HG03045 (cell line): ENCODE measurements at regions not wholly inside any gene's neighbourhood (a gene's known extent, or its start where the extent isn't known, plus 50 kb on each side); places are given as distances from the start of the nearest gene placed in this dataset.
"Not testable (repeated sequence)": the region's sequence is repeated elsewhere in the genome, so short reads cannot be mapped to it uniquely, and the experiment has no call there.

ENCODE experiments used
- ATAC-seq: cut with Tn5 transposase; IDR thresholded peaks from one replicate; pipeline ENCODE4 v1.9.1; 2021; ENCODE audit warnings: mild to moderate bottlenecking, moderate library complexity; ENCODE audit not compliant: unreplicated experiment

GRCh38 chr6:115302731-115303130, 758.0 kb downstream of the FRK start:
- ATAC-seq: no peak

DNA sequence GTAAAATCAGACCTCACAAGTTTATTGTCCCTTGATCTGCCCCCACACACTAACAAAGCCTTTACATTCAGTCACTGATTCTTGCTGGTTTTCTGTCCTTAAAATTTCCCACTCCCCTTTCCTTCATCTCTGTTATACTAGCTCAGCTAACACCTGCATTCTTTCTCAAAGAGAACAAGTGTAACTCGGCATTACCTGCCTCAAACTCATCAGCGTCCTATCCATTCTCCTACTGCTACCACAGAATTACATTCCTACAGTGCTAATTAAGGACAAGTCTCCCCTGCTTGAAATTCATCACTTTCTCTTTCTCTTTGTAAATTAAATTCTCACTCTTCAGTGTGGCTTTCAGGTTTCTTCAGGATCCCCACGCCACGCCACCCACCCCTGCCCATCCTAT, 773.2 kb downstream of the FRK start:
- no peak for ATAC-seq

DNA sequence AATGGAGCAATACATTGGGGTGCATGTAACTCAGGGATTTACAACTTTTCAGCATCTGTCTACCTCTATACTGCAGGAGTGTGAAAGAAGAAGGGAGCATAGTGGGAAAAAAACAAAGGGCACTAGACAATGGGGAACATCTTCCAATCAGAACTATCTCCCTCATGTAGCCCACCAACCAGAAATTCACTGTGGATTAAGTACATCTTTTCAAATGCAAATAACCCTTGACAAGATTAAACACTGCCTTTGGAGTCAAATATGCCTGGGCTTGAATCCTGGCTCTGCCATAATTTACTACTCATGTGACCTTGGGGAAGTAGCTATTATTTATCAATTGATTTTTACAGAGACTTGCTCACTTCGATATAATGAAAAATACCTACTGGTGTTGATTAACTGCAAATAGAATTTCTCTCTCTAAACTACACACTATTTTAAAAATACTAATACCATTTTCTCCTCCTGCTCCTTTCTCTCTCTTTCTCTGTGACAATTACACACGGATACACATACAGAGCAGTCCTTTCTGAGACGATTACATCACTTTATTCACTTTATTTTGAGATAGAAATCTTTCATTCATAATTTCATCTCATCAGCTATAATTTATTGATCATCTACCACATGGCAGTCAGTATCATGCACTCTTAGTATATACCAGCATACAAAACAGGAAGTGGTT, 783.7 kb downstream of the FRK start:
- ATAC-seq: no peak

DNA sequence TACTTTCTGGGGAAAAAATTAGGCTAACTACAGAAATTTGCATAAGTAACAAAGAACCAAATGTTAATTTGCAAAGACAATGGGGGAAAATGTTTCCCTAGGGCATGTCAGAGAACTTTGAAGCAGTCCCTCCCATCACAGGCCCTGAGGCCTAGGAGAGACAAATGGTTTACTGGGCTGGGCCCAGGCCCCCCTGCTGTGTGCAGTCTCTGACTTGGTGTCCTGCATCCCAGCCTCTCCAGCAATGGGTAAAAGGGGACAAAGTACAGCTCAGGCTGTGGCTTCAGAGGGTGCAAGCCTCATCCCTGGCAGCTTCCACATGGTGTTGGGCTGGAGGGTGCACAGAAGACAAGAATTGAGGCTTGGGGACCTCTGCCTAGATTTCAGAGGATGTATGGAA, 788.4 kb downstream of the FRK start:
- ATAC-seq: no peak

DNA sequence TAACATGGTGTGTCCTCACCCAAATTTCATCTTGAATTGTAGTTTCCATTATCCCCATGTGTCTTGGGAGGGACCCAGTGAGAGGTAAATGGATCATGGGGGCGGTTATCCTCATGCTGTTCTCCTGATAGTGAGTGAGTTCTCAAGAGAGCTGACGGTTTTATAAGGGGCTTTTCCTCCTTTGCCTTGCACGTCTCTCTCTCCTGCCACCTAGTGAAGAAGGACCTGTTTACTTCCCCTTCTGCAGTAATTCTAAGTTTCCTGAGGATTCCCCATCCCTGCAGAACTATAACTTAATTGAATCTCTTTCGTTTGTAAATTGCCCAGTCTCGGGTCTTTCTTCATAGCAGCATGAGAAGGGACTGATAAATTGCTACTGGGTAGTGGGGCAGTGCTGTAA, 789.3 kb downstream of the FRK start:
- no peak for ATAC-seq

DNA sequence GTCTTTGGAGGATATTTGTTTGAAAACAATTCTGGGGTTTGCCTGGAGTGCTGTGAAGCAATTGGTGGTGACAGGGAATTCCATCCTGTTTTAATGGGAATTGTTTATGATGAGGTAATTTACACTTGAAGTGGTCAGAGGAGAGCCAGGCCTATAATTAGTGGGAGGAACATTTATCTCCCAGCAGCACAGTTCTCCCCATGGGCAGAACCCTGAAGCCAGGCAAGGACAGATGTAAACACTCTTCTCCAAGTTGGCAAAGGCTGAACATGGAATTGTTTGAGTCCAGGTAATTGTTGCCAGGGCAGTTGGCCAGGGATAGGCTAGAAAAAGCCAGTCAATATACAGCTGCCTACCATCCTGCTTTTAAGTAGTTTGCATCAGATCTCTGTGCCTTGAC, 789.7 kb downstream of the FRK start:
- no peak for ATAC-seq

- no peak for ATAC-seq
Observed at GRCh38 chr6:115241373-115241772, 819.3 kb downstream of the FRK start.

- ATAC-seq: no peak
Observed at GRCh38 chr6:115221198-115221597, 839.5 kb downstream of the FRK start.

DNA sequence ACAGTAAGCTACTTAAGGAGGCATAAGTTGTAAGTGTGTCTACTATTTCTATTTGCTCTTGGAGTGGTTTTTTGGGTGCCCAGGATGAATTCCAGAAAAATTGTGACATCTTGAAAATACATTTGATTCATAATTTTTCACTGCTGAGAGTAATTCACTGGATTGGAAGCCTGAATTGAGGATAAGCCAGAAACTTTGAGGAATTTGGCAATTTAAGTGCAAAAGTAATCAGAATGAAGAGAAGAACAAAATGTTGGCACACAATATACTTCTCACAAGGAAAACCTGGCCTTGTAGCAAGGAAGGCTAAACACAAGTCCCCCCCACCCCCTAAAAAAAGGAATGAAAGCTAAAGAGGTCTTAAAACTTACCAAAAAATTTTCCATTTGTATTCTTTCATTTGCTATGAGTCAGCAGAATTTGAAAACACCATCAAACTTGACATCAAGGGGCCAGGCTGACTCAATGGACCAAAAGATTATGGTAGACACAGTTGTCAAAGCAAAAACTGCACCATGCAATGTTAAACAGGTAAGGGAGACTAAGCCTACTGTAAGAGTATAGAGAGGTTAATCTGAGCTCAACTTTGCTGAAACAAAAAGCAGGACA, 840.0 kb downstream of the FRK start:
- no peak for ATAC-seq

DNA sequence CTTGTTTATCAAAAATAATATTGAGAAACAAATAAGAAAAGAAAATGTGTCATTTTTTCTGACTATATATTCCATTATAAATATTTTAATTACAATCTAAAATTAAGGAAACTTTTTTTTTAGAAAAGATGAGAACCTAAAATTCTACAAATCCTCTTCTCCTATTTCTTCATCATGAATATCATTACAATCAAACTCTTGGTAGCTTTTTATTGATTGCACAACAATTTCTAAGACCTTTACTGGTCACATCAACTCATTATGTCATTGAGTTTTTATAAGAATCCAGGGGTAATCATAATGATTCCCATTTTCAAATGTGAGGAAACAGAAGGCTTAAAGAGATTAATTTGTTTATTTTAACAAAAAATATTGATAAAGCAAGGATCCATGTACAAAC, 841.0 kb downstream of the FRK start:
- no peak for ATAC-seq

GRCh38 chr6:115216835-115217234, 843.9 kb downstream of the FRK start:
- no peak for ATAC-seq

DNA sequence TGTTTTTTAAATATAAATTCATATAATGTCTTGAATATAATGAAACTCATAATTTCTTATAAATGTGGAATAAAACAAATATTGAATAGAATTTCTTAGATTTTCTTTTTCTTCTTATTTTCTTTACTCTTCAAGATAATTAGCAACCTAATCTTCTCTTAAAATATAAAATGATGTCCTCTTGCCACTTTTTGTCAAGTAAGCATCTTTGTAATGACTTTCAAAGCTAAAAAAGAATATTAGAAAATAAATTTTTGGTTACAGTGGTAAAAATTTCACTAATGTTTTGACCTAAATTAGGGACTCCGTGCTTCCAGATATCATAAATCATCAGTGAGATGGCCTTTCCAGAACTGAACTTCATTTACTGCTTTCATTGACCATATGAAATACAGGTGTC, 846.4 kb downstream of the FRK start:
- ATAC-seq: no peak

- ATAC-seq: no peak
Observed at GRCh38 chr6:115203381-115203780, 857.3 kb downstream of the FRK start.

GRCh38 chr6:115194981-115195638, 852.3 kb upstream of the HS3ST5 start:
- no peak for ATAC-seq

- no peak for ATAC-seq
Observed at GRCh38 chr6:115191989-115192388, 849.2 kb upstream of the HS3ST5 start.

- ATAC-seq: no peak
Observed at GRCh38 chr6:115190534-115190933, 847.7 kb upstream of the HS3ST5 start.

DNA sequence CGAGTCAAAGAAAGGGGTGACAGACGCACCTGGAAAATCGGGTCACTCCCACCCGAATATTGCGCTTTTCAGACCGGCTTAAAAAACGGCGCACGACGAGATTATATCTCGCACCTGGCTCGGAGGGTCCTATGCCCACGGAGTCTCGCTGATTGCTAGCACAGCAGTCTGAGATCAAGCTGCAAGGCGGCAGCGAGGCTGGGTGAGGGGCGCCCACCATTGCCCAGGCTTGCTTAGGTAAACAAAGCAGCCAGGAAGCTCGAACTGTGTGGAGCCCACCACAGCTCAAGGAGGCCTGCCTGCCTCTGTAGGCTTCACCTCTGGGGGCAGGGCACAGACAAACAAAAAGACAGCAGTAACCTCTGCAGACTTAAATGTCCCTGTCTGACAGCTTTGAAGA, 832.6 kb upstream of the HS3ST5 start:
- ATAC-seq: not testable (repeated sequence)

DNA sequence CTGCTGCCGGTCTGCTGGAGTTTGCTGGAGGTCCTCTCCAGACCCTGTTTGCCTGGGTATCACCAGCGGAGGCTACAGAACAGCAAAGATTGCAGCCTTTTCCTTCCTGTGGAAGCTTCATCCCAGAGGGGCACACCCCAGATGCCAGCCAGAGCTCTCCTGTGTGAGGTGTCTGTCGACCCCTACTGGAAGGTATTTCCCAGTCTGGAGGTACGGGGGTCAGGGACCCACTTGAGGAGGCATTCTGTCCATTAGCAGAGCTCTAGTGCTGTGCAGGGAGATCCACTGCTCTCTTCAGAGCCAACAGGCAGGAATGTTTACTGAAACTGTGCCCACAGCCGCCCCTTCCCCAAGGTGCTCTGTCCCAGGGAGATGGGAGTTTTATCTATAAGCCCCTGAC, 823.1 kb upstream of the HS3ST5 start:
- ATAC-seq: not testable (repeated sequence)

DNA sequence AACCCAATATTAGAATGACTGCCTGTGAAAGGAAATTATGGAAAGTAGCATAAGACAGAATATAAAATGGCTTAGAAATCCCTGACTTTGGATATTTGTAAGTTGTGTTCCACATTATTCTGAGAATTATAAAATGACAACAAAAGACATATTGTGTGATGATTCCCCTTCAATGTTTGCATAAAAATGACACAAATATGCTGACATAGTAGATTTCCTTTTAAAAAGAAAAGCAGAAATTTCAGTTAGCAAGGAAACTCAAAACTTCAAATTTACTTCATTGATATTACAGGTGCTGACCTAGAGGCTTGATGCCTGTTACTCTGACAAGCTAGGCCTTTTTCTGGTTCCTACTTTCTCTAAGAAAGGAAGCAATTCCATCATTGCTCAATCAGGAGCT, 816.9 kb upstream of the HS3ST5 start:
- ATAC-seq: no peak

DNA sequence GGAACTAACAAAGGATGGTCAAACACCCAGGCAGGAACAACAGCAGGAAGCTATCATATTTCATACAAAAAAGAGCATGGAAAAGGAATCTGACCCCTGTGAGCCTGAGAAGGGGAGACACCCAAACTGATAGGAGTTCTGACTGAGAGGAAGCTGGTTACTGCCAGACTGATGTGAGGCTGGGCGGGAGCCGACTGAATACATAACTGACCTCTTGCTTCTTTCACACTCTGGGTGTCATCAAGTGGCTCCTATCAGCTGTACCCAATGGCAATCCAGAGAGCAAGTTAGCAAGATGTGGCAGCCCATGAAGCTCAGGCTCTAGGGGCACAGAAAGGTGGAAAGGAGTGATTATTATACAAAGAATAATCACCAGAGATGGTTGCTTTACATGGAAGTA, 795.1 kb upstream of the HS3ST5 start:
- ATAC-seq: no peak

GRCh38 chr6:115133790-115134189, 791.0 kb upstream of the HS3ST5 start:
- ATAC-seq: no peak

DNA sequence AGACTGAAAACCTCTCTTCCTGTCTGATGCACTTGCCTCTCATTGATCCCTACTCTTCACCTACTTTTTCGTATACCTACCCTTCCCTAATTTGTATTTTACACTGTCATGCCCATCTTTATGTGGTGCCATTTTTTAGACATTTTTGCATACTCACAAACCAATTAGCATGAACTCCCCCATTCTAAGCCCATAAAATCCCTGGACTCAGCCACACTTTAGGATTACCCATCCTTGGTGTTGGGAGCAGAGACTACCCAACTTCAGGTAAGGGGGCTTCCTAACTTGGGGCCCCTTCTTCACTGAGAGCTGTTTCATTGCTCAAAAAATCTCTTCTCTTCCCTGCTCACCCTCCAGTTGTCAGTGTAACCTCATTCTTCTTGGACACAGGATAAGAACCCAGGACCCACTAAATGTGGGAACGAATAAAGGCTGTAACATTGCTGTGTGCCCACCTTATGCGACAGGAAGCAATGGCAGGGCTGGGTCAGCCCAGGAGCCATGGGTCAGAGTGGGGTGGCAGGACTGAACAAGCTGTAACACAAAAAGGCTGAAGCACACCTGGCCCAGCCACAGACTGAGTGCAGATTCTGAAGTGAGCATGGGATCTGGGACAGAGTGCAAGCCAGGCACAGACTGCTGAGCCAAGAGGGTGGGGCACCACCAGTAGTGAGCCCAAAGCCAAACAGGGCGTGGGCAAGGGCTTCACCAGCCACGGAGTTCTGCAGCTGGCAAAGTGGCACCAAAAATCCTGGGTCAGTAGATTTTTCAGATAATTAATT, 789.1 kb upstream of the HS3ST5 start:
- ATAC-seq: no peak
